ENCODE measurements at regions not wholly inside any gene's neighbourhood (a gene's known extent, or its start where the extent isn't known, plus 50 kb on each side); places are given as distances from the start of the nearest gene placed in this dataset.

DNA sequence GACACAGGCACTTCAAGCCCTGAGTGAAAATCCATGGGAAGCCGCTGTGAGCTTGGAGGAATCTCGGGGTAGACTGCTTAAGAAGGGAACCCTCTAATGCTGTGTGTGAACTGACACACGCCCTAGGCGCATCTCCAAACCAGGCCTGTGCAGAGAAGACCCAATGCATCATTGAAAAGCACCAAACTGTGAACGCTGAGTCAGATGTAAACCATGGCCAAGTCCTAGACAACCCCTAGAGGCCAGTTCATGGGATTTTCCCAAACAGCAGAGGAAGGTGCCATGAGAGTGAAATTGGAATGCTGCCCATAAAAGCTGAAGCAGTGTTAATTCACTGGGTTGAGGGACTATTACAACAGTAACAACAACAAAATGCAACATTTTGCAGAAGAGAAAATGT is 296.5 kb downstream of the SMOC2 start:
- Mint-ChIP-seq H3K9me3 (peaks cover 2% of the 10 kb centered on the region), H3K4me3 (no peak overlapping the region), H3K36me3 (ENCODE audit: low read depth) (no peaks in the 10 kb centered on the region), H3K4me1 (no peaks in the 10 kb centered on the region), H3K27ac (no peak overlapping the region), H3K27me3 (no peaks in the 10 kb centered on the region)
- intact Hi-C loops (cut with micrococcal nuclease): no loop called here
- DNase-seq: no peak

DNA sequence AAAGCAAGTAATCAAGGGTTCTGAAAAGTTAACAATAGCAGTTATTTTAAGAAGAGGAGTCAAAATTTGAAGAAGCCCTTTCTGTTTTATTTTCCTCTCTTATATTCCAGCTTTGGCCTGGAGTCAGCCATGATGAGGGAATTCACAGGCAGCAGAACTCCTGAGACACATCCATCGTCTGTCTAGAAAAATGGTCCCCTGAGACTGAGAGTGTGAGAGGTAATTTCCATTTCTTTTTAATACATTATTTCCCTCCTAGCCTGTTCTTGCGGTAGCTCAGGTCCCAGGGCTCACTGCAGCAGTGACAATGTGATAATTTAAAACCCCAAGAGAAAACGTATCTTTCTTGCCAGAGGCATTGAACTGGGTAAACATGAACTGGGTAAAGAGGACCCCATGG is 296.0 kb downstream of the SMOC2 start:
- no peak for DNase-seq
- Mint-ChIP-seq H3K4me1 (no peaks in the 10 kb centered on the region), H3K4me3 (no peak overlapping the region), H3K9me3 (no peaks in the 10 kb centered on the region), H3K36me3 (ENCODE audit: low read depth) (no peaks in the 10 kb centered on the region), H3K27ac (no peak overlapping the region), H3K27me3 (no peaks in the 10 kb centered on the region)
- intact Hi-C loops (cut with micrococcal nuclease): no loop called here

DNA sequence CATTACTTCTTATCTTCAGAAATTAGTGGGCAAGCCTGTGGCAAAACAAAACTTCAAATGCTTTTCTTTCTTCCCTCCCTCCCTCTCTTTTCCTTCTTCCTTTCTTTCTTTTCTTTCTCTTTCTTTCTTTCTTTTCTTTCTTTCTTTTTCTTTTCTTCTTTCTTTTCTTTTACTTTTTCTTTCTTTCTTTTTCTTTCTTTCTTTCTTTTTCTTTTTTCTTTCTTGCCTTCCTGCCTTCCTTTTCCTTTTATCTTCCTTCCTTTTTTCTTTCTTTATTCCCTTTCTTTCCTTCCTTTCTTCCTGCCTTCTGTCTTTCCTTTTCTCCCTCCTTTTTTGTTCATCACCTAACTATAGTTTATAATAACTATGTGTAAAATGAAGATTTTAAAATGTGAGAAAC is 295.1 kb downstream of the SMOC2 start:
- Mint-ChIP-seq H3K4me3 (no peak overlapping the region), H3K36me3 (ENCODE audit: low read depth) (no peaks in the 10 kb centered on the region), H3K27ac (no peak overlapping the region), H3K9me3 (no peaks in the 10 kb centered on the region), H3K4me1 (no peaks in the 10 kb centered on the region), H3K27me3 (no peaks in the 10 kb centered on the region)
- intact Hi-C loops (cut with micrococcal nuclease): no loop called here
- DNase-seq: no peak

DNA sequence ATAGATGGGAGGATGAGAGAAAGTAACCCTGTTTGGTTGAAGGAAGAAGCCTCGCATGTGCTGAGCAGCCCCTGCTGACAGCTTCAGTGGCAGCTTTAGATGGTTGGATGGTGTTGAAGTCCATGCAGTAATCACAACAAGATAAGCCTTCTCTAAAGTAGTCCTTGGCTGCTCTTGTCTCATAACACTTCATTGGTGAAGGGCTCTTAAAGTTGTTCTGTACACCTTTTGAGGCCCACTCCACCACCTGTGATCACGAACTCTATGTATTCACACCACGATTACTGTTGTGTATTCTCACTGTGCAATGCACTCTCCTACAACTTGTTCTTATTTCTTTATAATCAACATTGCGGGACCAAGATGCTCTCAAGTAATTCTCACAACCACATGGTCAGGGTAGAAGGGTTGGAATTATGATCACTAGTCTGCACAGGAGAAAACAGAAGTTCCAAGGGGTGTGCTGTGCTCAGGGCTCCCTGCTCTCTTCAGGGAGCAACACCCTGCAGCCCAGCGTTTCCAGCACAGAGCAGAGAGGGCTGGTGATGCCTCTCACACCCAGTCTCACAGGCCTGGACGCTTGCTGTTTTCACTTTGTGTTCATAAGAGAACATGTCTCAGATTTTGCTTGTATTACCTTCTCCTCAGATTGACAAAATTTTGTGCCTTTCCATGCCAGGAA is 294.4 kb downstream of the SMOC2 start:
- no peak for DNase-seq
- Mint-ChIP-seq H3K36me3 (ENCODE audit: low read depth) (no peaks in the 10 kb centered on the region), H3K4me3 (no peak overlapping the region), H3K27me3 (no peaks in the 10 kb centered on the region), H3K4me1 (no peaks in the 10 kb centered on the region), H3K27ac (no peak overlapping the region), H3K9me3 (no peaks in the 10 kb centered on the region)
- intact Hi-C loops (cut with micrococcal nuclease): no loop called here

DNA sequence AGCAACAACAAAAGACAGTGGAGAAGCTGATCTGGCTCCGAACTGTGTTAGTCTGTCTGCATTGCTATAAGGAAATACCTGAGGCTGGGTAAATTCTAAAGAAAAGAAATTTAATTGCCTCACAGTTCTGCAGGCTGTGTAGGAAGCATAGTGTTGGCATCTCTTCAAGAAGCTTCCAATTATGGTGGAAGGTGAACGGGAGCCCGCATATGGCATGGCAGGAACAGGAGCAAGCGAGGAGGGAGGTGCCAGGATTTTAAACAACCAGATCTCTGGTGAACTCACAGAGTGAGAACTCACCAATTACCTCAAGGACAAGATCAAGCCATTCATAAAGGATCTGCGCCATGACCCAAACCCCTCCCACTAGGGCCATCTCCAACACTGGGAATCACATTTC is 293.5 kb downstream of the SMOC2 start:
- no peaks in the 10 kb centered on the region for H3K36me3 Mint-ChIP-seq (ENCODE audit: low read depth)
- H3K4me1 Mint-ChIP-seq: no peaks in the 10 kb centered on the region

DNA sequence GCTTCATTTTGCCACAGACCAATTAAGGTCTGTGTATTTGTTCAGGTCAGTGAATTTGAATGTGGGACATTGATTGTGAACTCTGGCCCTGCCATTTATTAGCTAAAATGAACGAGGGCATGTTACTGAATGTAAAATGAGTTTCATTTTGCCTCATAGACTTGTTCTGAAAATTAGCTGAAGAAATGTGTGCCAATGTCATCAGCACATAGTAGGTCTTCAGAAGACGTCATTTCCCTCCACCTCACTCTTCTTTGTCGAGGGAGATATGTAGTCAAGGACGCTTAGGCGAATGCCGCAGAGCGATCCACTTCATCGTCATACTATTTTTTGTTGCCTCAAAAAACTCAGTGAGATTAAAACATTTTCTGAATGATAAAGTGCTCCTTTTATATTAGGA is 291.7 kb downstream of the SMOC2 start:
- intact Hi-C loops (cut with micrococcal nuclease): no loop called here
- H3K4me3 Mint-ChIP-seq: no peak overlapping the region
- H3K9me3 Mint-ChIP-seq: no peaks in the 10 kb centered on the region
- no peaks in the 10 kb centered on the region for H3K27me3 Mint-ChIP-seq
- H3K36me3 Mint-ChIP-seq (ENCODE audit: low read depth): no peaks in the 10 kb centered on the region
- no peak overlapping the region for H3K27ac Mint-ChIP-seq
- no peaks in the 10 kb centered on the region for H3K4me1 Mint-ChIP-seq
- no peak for DNase-seq

More for the DNA sequence above, 293.5 kb downstream of the SMOC2 start:
- no peak for DNase-seq
- intact Hi-C loops (cut with micrococcal nuclease): no loop called here
- H3K9me3 Mint-ChIP-seq: no peaks in the 10 kb centered on the region
- no peak overlapping the region for H3K27ac Mint-ChIP-seq
- no peaks in the 10 kb centered on the region for H3K27me3 Mint-ChIP-seq
- no peak overlapping the region for H3K4me3 Mint-ChIP-seq

DNA sequence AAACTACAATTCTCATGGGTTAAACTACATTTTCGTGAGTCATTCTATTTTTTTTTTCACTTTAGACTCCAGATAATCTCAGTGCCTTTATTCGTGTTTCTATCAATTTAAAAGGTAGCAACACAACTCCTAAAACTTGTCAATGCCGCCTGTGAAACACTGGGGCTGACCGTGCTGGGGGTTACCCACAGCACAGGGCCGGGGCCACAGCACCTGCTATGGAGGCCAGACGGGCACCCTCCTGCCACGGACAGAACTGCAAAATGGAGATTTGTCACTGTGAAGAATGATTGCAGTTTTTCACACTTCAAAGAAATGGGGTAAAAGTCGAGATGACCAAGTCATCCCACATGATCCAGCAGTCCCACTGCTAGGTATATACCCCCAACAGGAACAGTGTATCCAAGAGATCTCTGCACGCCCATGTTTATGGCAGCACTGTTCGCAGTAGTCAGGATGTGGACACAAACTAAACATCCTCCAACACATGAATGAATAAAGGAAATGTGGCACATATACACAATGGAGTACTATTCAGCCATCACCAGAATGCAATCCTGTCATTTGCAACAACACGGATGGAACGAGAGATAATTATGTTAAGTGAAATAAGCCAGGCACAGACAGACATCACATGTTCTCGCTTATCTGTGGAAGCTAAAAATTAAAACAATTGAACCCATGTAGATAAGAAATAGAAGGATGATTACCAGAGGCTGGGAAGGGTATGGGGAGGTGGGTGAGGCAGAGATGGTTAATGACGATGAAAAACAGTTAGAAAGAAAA is 290.1 kb downstream of the SMOC2 start:
- intact Hi-C loops (cut with micrococcal nuclease): no loop called here
- Mint-ChIP-seq H3K27ac (no peak overlapping the region), H3K4me3 (no peak overlapping the region), H3K27me3 (no peaks in the 10 kb centered on the region), H3K36me3 (ENCODE audit: low read depth) (no peaks in the 10 kb centered on the region), H3K9me3 (no peaks in the 10 kb centered on the region), H3K4me1 (no peaks in the 10 kb centered on the region)
- no peak for DNase-seq

DNA sequence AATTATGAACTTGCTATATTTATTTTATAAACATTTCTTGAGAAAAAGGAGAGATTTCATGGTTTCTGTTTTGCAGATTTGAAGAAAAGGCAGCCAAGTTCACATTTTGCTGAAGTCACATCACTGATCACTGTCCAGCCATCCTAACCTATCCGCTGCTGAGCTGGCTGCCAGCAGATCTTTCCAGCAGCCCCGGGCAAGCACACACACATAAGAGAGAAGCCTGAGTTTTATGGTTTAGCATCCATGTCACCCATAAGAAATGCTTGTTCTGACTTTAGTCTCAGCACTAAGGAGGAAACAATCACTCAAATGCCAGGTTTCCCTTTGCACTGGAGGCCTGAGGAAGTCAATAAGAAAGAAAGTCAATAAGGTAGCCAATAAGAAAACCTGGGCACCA is 287.1 kb downstream of the SMOC2 start:
- Mint-ChIP-seq H3K4me1 (no peaks in the 10 kb centered on the region), H3K4me3 (no peak overlapping the region), H3K36me3 (ENCODE audit: low read depth) (no peaks in the 10 kb centered on the region), H3K9me3 (no peaks in the 10 kb centered on the region), H3K27me3 (no peaks in the 10 kb centered on the region), H3K27ac (no peak overlapping the region)
- intact Hi-C loops (cut with micrococcal nuclease): no loop called here
- no peak for DNase-seq

DNA sequence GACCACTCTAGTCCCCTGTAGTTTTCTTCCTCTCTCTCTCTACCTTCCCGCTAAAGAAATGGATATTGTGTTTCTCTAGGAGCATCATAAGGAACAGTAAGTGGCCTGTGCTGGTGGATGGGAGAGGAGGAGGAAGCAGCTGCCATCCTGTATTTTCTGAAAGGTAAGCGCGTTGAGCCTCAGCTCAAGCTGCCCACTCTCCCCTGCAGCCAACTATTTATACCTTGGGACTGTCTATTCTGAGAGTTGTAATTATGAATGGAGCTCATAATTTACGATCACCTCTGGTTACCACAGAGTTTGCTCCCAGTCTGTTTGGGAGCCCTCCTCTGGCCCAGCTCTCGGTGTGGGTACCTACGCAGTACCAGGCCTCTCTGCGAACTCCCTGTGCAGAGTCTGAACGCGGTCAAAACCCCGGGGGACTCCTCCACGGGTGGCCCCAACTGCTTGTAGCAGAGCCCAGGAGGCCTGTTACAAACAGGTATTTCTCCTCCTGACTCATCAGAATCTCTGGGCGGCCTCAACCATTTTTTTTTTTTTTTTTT is 285.4 kb downstream of the SMOC2 start:
- Mint-ChIP-seq H3K27me3 (no peaks in the 10 kb centered on the region), H3K27ac (no peak overlapping the region), H3K4me1 (no peaks in the 10 kb centered on the region), H3K4me3 (no peak overlapping the region), H3K36me3 (ENCODE audit: low read depth) (no peaks in the 10 kb centered on the region), H3K9me3 (no peaks in the 10 kb centered on the region)
- intact Hi-C loops (cut with micrococcal nuclease): no loop called here
- no peak for DNase-seq

DNA sequence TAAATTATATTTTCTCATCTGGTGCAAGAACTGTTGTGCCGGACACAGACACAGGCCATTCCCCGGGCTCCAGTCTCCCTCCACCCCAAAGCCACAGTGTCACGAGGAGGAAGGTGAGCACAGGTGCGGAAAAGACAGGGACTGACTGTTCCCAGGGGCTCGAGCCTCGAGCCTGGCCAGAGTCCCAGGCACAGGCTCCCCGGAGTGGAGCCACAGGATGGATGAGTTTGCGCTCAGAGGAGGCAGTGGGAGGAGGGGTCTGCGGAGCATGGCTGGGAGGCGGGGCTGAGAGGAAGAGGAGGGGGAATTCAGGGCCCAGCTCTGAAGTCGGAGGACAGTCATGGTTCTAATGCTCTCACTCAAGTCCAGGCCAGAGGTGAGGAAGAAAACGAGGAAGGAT is 284.8 kb downstream of the SMOC2 start:
- Mint-ChIP-seq H3K27me3 (no peaks in the 10 kb centered on the region), H3K4me1 (no peaks in the 10 kb centered on the region), H3K4me3 (no peak overlapping the region), H3K36me3 (ENCODE audit: low read depth) (no peaks in the 10 kb centered on the region), H3K9me3 (no peaks in the 10 kb centered on the region), H3K27ac (no peak overlapping the region)
- intact Hi-C loops (cut with micrococcal nuclease): no loop called here
- DNase-seq: no peak

DNA sequence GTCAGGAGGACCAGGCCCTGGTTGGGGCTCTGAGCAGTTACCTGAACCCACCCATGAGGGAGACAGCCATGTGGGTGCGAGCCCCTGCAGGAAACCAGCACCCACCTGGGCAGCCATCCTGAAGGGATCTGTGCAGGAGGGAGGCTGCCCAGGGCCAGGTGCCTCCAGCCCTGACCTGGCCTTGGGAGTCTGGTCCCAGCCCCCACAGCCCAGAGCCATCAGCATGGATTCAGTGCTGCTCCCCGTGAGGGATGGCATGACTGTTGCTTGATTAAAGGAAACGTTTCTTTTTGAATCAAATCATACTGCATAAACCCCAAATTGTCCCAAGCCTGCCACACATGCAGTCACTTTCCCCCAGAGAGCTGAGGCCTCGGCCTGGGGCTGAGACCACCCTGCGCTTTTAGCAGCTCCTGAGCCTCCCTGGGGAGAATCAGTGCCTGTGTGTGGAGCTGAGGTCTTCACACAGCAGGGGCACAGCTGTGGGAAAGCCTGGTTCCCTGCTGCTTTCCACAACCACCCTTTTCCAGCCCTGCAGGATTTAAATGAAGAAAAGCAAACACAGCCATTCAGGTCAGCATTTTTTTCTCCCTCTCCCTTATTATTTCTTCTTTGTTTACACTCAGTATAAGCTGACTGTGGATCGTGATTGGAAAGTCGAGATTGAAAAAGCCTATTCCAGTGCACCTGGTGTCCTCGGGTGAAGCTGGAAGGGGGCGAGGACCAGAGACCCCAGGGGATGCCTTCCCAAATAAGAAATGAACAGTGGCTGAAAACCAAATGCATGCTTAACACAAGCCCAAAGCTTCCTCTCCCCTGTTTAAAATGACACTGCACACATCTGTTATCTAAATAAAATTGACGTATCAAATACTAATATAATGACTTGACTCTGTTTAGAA is 283.9 kb downstream of the SMOC2 start:
- intact Hi-C loops (cut with micrococcal nuclease): no loop called here

DNA sequence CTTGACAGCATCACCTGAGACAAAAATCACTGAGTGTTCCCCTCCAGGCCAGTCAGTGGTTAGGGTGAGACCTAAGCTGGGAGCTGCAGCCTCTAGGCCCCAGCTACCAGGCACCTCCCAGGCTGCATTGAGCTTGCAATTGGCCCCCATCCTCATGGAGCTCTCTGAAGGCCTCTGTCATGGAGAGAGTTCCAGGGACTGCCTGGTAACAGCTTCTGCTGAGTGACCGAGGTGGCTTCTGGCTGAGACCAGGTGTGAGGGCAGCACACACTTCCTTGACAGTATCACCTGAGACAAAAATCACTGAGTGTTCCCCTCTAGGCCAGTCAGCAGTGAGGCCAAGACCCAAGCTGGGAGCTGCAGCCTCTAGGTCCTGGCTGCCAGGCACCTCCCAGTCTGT is 283.0 kb downstream of the SMOC2 start:
- no peak overlapping the region for H3K4me3 Mint-ChIP-seq

More for the DNA sequence above, 283.9 kb downstream of the SMOC2 start:
- no peaks in the 10 kb centered on the region for H3K36me3 Mint-ChIP-seq (ENCODE audit: low read depth)
- H3K27me3 Mint-ChIP-seq: no peaks in the 10 kb centered on the region
- no peaks in the 10 kb centered on the region for H3K4me1 Mint-ChIP-seq
- H3K9me3 Mint-ChIP-seq: no peaks in the 10 kb centered on the region
- no peak for DNase-seq
- no peak overlapping the region for H3K4me3 Mint-ChIP-seq
- H3K27ac Mint-ChIP-seq: no peak overlapping the region

DNA sequence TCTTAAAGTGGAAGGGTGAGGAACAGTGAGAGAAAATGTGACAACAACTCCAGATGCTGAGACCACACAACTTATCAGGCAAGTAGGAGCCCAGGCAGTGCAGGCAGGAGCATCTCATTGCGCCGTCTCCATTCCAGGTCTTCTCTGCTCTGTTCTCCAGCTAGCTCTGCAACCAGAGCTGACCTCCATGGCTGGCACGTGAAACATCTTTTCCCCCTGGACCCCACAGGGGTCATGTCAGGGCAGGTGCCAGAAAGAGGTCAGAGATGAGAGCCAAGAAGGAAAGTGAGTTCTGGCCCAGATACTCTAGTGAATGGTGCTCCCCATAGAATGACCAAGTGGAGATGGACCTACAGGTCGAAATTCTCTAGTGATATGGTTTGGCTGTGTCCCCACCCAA is 281.4 kb downstream of the SMOC2 start:
- H3K27me3 Mint-ChIP-seq: no peaks in the 10 kb centered on the region
- DNase-seq: no peak
- intact Hi-C loops (cut with micrococcal nuclease): no loop called here
- no peak overlapping the region for H3K4me3 Mint-ChIP-seq
- no peaks in the 10 kb centered on the region for H3K9me3 Mint-ChIP-seq
- H3K4me1 Mint-ChIP-seq: no peaks in the 10 kb centered on the region
- H3K36me3 Mint-ChIP-seq (ENCODE audit: low read depth): no peaks in the 10 kb centered on the region
- H3K27ac Mint-ChIP-seq: no peak overlapping the region

More for the DNA sequence above, 283.0 kb downstream of the SMOC2 start:
- intact Hi-C loops (cut with micrococcal nuclease): no loop called here
- Mint-ChIP-seq H3K4me1 (no peaks in the 10 kb centered on the region), H3K27me3 (no peaks in the 10 kb centered on the region), H3K27ac (no peak overlapping the region), H3K36me3 (ENCODE audit: low read depth) (no peaks in the 10 kb centered on the region), H3K9me3 (no peaks in the 10 kb centered on the region)
- no peak for DNase-seq

DNA sequence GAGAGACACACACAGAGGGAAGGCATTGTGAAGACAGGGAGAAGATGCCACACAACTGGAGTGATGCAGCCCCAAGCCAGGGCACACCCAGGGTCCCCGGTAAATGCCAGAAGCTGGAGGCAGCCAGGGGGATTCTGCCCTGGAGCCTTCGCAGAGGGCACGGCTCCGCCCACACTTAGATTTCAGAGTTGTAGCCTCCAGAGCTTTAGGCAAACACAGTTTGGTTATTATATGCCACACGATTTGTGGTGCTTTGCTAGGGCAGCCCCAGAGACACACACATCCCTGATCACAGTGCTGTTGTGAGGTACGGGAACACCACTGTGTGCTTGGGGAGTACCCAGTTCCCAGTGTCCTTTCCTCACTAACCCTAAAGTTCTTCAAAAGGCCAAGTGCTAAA is 280.6 kb downstream of the SMOC2 start:
- intact Hi-C loops (cut with micrococcal nuclease): no loop called here
- no peak for DNase-seq
- no peak overlapping the region for H3K4me3 Mint-ChIP-seq
- H3K36me3 Mint-ChIP-seq (ENCODE audit: low read depth): no peaks in the 10 kb centered on the region
- H3K9me3 Mint-ChIP-seq: no peaks in the 10 kb centered on the region
- H3K27ac Mint-ChIP-seq: no peak overlapping the region
- H3K4me1 Mint-ChIP-seq: no peaks in the 10 kb centered on the region
- no peaks in the 10 kb centered on the region for H3K27me3 Mint-ChIP-seq
